HEK293T (cell line): ENCODE measurements at regions not wholly inside any gene's neighbourhood (a gene's known extent, or its start where the extent isn't known, plus 50 kb on each side); places are given as distances from the start of the nearest gene placed in this dataset.

Experiments
- CTCF ChIA-PET: fragments of 350-600 bp; formaldehyde crosslinking; extraction: SDS; loops from one replicate; lab custom pipeline; 2021; ENCODE audit warnings: antibody characterized with exemption, inconsistent platforms; lab: Yijun Ruan, JAX
- POLR2A ChIA-PET: fragments of 350-600 bp; formaldehyde crosslinking; extraction: SDS; loops from one replicate; lab custom pipeline; 2020; ENCODE audit warnings: antibody characterized with exemption, inconsistent platforms; lab: Yijun Ruan, JAX
- DNase-seq: peaks from one replicate; pipeline ENCODE4 v3.0.0; 2012; ENCODE audit warnings: mixed read lengths; ENCODE audit errors: extremely low spot score
- ARNT ChIP-seq: fragments of 450-650 bp; IDR thresholded peaks from 2 replicates; pipeline ENCODE4 v1.6.1; 2017; ENCODE audit warnings: mild to moderate bottlenecking
- BHLHE40 ChIP-seq: fragments of 450-650 bp; IDR thresholded peaks from 2 replicates; pipeline ENCODE4 v1.6.1; 2016; ENCODE audit warnings: mild to moderate bottlenecking, moderate library complexity, borderline replicate concordance
- CTBP1 ChIP-seq: fragments of 450-650 bp; IDR thresholded peaks from 2 replicates; pipeline ENCODE4 v1.6.1; 2016; ENCODE audit warnings: borderline replicate concordance
- ELF4 ChIP-seq: fragments of 450-650 bp; IDR thresholded peaks from 2 replicates; pipeline ENCODE4 v1.6.1; 2017; ENCODE audit warnings: antibody characterized with exemption
- FOXA1 ChIP-seq: fragments of 450-650 bp; IDR thresholded peaks from 2 replicates; pipeline ENCODE4 v1.6.1; 2016; ENCODE audit warnings: mild to moderate bottlenecking
- FOXK2 ChIP-seq: fragments of 450-650 bp; IDR thresholded peaks from 2 replicates; pipeline ENCODE4 v1.6.1; 2016; ENCODE audit warnings: mild to moderate bottlenecking
- FOXM1 ChIP-seq: fragments of 450-650 bp; IDR thresholded peaks from 2 replicates; pipeline ENCODE4 v1.6.1; 2017; ENCODE audit warnings: mild to moderate bottlenecking, borderline replicate concordance
- HDGF ChIP-seq: fragments of 450-650 bp; IDR thresholded peaks from 2 replicates; pipeline ENCODE4 v1.6.1; 2017; ENCODE audit warnings: antibody characterized with exemption, borderline replicate concordance
- L3MBTL2 ChIP-seq: fragments of 450-650 bp; conservative IDR thresholded peaks from 2 replicates; pipeline ENCODE4 v1.6.1; 2016; ENCODE audit warnings: mild to moderate bottlenecking
- LEF1 ChIP-seq: fragments of 450-650 bp; IDR thresholded peaks from 2 replicates; pipeline ENCODE4 v1.6.1; 2017; ENCODE audit warnings: mild to moderate bottlenecking, borderline replicate concordance
- NFRKB ChIP-seq: fragments of 450-650 bp; IDR thresholded peaks from 2 replicates; pipeline ENCODE4 v1.6.1; 2016; ENCODE audit warnings: mild to moderate bottlenecking, moderate library complexity
- PKNOX1 ChIP-seq: fragments of 450-650 bp; IDR thresholded peaks from 2 replicates; pipeline ENCODE4 v1.6.1; 2016
- SP1 ChIP-seq: fragments of 450-650 bp; IDR thresholded peaks from 2 replicates; pipeline ENCODE4 v1.6.1; 2017
- SUZ12 ChIP-seq: fragments of 450-650 bp; IDR thresholded peaks from 2 replicates; pipeline ENCODE4 v1.6.1; 2016; ENCODE audit warnings: mild to moderate bottlenecking
- TARDBP ChIP-seq: fragments of 450-650 bp; IDR thresholded peaks from 2 replicates; pipeline ENCODE4 v1.6.1; 2016
- ZNF384 ChIP-seq: fragments of 450-650 bp; IDR thresholded peaks from 2 replicates; pipeline ENCODE4 v1.6.1; 2016

GRCh38 chr1:95323123-95323522, 89.1 kb downstream of the RWDD3 start:
- TF ChIP-seq FOXM1 (no peak), PKNOX1 (no peak), SUZ12 (no peak), FOXA1 (no peak), L3MBTL2 (no peak), SP1 (no peak), FOXK2 (no peak), ELF4 (no peak), BHLHE40 (no peak)
- POLR2A ChIA-PET, result no interaction called here
- DNase-seq, result no peak
- CTCF ChIA-PET, result no interaction called here

GRCh38 chr1:95325349-95325748, 91.3 kb downstream of the RWDD3 start:
- no peak for DNase-seq
- CTCF ChIA-PET, result no interaction called here
- TF ChIP-seq HDGF, result no peak
- TF ChIP-seq ELF4, result no peak
- no peak for TF ChIP-seq ARNT
- TF ChIP-seq L3MBTL2, result no peak
- TF ChIP-seq PKNOX1, result no peak
- TF ChIP-seq FOXA1, result no peak
- TF ChIP-seq ZNF384, result no peak
- no peak for TF ChIP-seq SUZ12
- TF ChIP-seq FOXM1, result no peak
- TF ChIP-seq CTBP1, result no peak
- POLR2A ChIA-PET, result no interaction called here

- no peak for DNase-seq
- ChIA-PET CTCF (no interaction called here), POLR2A (no interaction called here)
- TF ChIP-seq L3MBTL2, result no peak
- no peak for TF ChIP-seq FOXK2
- TF ChIP-seq ELF4, result no peak
- TF ChIP-seq FOXA1, result no peak
- TF ChIP-seq FOXM1, result no peak
- no peak for TF ChIP-seq ARNT
- no peak for TF ChIP-seq SP1
- no peak for TF ChIP-seq BHLHE40
- TF ChIP-seq LEF1, result no peak
- no peak for TF ChIP-seq CTBP1
- TF ChIP-seq HDGF, result no peak
- TF ChIP-seq NFRKB, result no peak
- no peak for TF ChIP-seq PKNOX1
- no peak for TF ChIP-seq ZNF384
- TF ChIP-seq SUZ12, result no peak
- TF ChIP-seq TARDBP, result no peak
Measured at GRCh38 chr1:95326023-95326422, 92.0 kb downstream of the RWDD3 start.

GRCh38 chr1:95332754-95333153, 98.7 kb downstream of the RWDD3 start:
- CTCF ChIA-PET, result no interaction called here
- no peak for DNase-seq
- POLR2A ChIA-PET, result no interaction called here
- TF ChIP-seq NFRKB, result no peak
- no peak for TF ChIP-seq SUZ12
- no peak for TF ChIP-seq SP1
- no peak for TF ChIP-seq TARDBP
- no peak for TF ChIP-seq L3MBTL2
- TF ChIP-seq PKNOX1, result no peak
- no peak for TF ChIP-seq CTBP1
- no peak for TF ChIP-seq LEF1
- TF ChIP-seq HDGF, result no peak
- TF ChIP-seq FOXA1, result no peak
- no peak for TF ChIP-seq BHLHE40
- TF ChIP-seq FOXK2, result no peak
- no peak for TF ChIP-seq ZNF384
- no peak for TF ChIP-seq ARNT
- no peak for TF ChIP-seq ELF4
- TF ChIP-seq FOXM1, result no peak

- no peak for DNase-seq
- POLR2A ChIA-PET, result no interaction called here
- no peak for TF ChIP-seq ELF4
- no peak for TF ChIP-seq BHLHE40
- TF ChIP-seq SP1, result no peak
- no peak for TF ChIP-seq ZNF384
- no peak for TF ChIP-seq FOXM1
- TF ChIP-seq NFRKB, result no peak
- no peak for TF ChIP-seq SUZ12
- TF ChIP-seq ARNT, result no peak
- no peak for TF ChIP-seq FOXA1
- no peak for TF ChIP-seq TARDBP
- no peak for TF ChIP-seq FOXK2
- no peak for TF ChIP-seq HDGF
- no peak for TF ChIP-seq L3MBTL2
- TF ChIP-seq CTBP1, result no peak
- CTCF ChIA-PET, result no interaction called here
Measured at GRCh38 chr1:95339377-95339776, 105.4 kb downstream of the RWDD3 start.

- CTCF ChIA-PET, result no interaction called here
- POLR2A ChIA-PET, result no interaction called here
- TF ChIP-seq ZNF384, result no peak
- no peak for TF ChIP-seq HDGF
- no peak for TF ChIP-seq FOXA1
- TF ChIP-seq LEF1, result no peak
- TF ChIP-seq ARNT, result no peak
- TF ChIP-seq ELF4, result no peak
- no peak for TF ChIP-seq BHLHE40
- TF ChIP-seq FOXM1, result no peak
- no peak for TF ChIP-seq SUZ12
- TF ChIP-seq FOXK2, result no peak
- no peak for TF ChIP-seq NFRKB
- TF ChIP-seq TARDBP, result no peak
- TF ChIP-seq L3MBTL2, result no peak
- TF ChIP-seq CTBP1, result no peak
- no peak for DNase-seq
Measured at GRCh38 chr1:95340061-95340460, 106.1 kb downstream of the RWDD3 start.
